Ishikawa (cell line): ENCODE measurements at regions not wholly inside any gene's neighbourhood (a gene's known extent, or its start where the extent isn't known, plus 50 kb on each side); places are given as distances from the start of the nearest gene placed in this dataset.

Experiments used
- CEBPB ChIP-seq: IDR thresholded peaks from 2 replicates; pipeline ENCODE4 v1.6.1; 2012
- CREB1 ChIP-seq: IDR thresholded peaks from 2 replicates; pipeline ENCODE4 v1.6.1; 2012; ENCODE audit warnings: low read depth
- EGR1 ChIP-seq: IDR thresholded peaks from 2 replicates; pipeline ENCODE4 v1.6.1; 2012
- EP300 ChIP-seq: IDR thresholded peaks from 2 replicates; pipeline ENCODE4 v1.6.1; 2012; ENCODE audit warnings: borderline replicate concordance
- FOXM1 ChIP-seq: IDR thresholded peaks from 2 replicates; pipeline ENCODE4 v1.6.1; 2012; ENCODE audit warnings: low read depth, borderline replicate concordance
- NFIC ChIP-seq: IDR thresholded peaks from 2 replicates; pipeline ENCODE4 v1.6.1; 2012
- RAD21 ChIP-seq: IDR thresholded peaks from 2 replicates; pipeline ENCODE4 v1.6.1; 2012; ENCODE audit warnings: low read depth
- REST ChIP-seq: IDR thresholded peaks from 2 replicates; pipeline ENCODE4 v1.6.1; 2012; ENCODE audit warnings: low read depth, mild to moderate bottlenecking
- TAF1 ChIP-seq: IDR thresholded peaks from 2 replicates; pipeline ENCODE4 v1.6.1; 2012; ENCODE audit warnings: low read depth, mild to moderate bottlenecking
- TCF12 ChIP-seq: IDR thresholded peaks from 2 replicates; pipeline ENCODE4 v1.6.1; 2012; ENCODE audit warnings: low read depth
- TEAD4 ChIP-seq: IDR thresholded peaks from 2 replicates; pipeline ENCODE4 v1.6.1; 2012
- USF1 ChIP-seq: IDR thresholded peaks from 2 replicates; pipeline ENCODE4 v1.6.1; 2012
- YY1 ChIP-seq: IDR thresholded peaks from 2 replicates; pipeline ENCODE4 v1.6.1; 2012; ENCODE audit warnings: low read depth
- ZBTB7A ChIP-seq: IDR thresholded peaks from 2 replicates; pipeline ENCODE4 v1.6.1; 2012; ENCODE audit warnings: low read depth
- TF ChIP-seq, protein P1 (sequence below): IDR thresholded peaks from 2 replicates; pipeline ENCODE4 v1.6.1; 2012

DNA sequence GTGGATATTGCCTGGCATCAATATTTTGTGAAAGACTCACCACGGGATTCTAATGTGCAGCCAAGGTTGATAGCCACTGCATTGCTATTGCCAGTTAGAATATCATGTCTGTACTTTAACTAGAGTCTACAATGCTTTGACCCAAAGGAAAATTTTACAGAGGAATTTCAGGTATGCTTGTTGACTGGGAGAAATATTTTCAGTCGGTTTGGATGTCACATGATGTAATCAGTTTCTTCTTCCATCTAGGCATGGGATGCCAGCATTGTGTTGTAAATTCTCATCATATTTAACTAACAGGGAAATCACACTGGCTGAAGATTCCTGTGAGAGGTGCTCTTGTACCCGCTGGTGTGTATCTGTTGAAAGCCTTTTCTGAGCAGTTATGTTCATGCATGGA lies 508.9 kb upstream of the ADAMTS9 start:
- TF ChIP-seq TCF12 (no peak), ZBTB7A (no peak), REST (no peak), NFIC (no peak), CEBPB (no peak), USF1 (no peak), YY1 (no peak), TAF1 (no peak), EP300 (no peak), CREB1 (no peak), EGR1 (no peak), TEAD4 (no peak)
- TF ChIP-seq, protein P1, sequence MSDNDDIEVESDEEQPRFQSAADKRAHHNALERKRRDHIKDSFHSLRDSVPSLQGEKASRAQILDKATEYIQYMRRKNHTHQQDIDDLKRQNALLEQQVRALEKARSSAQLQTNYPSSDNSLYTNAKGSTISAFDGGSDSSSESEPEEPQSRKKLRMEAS = no peak

GRCh38 chr3:65195211-65196006 lies 507.6 kb upstream of the ADAMTS9 start:
- TF ChIP-seq NFIC (no peak), REST (no peak), USF1 (no peak), CREB1 (no peak)

- TF ChIP-seq NFIC (no peak), USF1 (no peak), TCF12 (no peak), EGR1 (no peak), FOXM1 (no peak), CREB1 (no peak), YY1 (no peak)
- TF ChIP-seq, protein P1 = no peak
Observed at GRCh38 chr3:65194744-65195143, 506.9 kb upstream of the ADAMTS9 start.

GRCh38 chr3:65194047-65194714 lies 506.4 kb upstream of the ADAMTS9 start:
- no peak for TF ChIP-seq USF1
- TF ChIP-seq REST = no peak
- TF ChIP-seq, protein P1 = no peak
- no peak for TF ChIP-seq EP300
- no peak for TF ChIP-seq YY1
- TF ChIP-seq TCF12 = no peak
- no peak for TF ChIP-seq FOXM1
- TF ChIP-seq RAD21 = no peak
- no peak for TF ChIP-seq ZBTB7A
- TF ChIP-seq TAF1 = no peak
- no peak for TF ChIP-seq CEBPB
- no peak for TF ChIP-seq NFIC
- no peak for TF ChIP-seq TEAD4
- no peak for TF ChIP-seq CREB1
- TF ChIP-seq EGR1 = no peak
